Gastrocnemius medialis (tissue), 4 donors: ENCODE measurements at regions not wholly inside any gene's neighbourhood (a gene's known extent, or its start where the extent isn't known, plus 50 kb on each side); places are given as distances from the start of the nearest gene placed in this dataset.

Source experiments
- POLR2A ChIP-seq, 2 donors: fragments of 450-650 bp; IDR thresholded peaks; one replicate each; pipeline ENCODE4 v1.6.1; 2017; ENCODE audit warnings: antibody characterized with exemption in 2 of 2, mild to moderate bottlenecking in 2 of 2, moderate library complexity in 2 of 2
- TF ChIP-seq, protein P1 (sequence below), 5 experiments: fragments of 450-650 bp in 3 of 5; fragments of 200-600 bp in 2 of 5; sonication (generic) in 2 of 5; IDR thresholded peaks in 4 of 5; conservative IDR thresholded peaks in 1 of 5; 1 replicate in 4 of 5; 2 replicates in 1 of 5; pipeline ENCODE4 v1.5.1; 2016 to 2019; ENCODE audit warnings: antibody characterized with exemption in 5 of 5, mild to moderate bottlenecking in 3 of 5, moderate library complexity in 3 of 5

DNA sequence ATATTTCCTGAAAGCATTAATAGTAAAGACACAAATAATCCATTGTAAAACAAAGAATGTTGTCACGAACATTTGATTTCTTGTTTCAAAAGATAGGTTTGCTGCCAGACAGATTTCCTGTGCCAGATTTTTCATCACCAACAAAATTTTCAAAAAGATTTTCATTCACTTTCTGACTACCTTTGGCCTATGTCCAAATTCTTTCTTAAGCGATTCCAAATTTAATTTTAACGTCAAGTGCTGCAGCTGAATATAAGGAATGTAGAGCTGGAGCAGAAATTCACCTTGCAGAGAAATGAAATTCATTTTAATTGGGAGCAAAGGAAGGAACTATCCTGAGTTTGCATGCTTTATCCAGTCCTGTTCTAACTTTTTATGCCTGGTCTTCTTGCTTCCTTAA, 277.4 kb downstream of the CCER1 start:
- TF ChIP-seq, protein P1, sequence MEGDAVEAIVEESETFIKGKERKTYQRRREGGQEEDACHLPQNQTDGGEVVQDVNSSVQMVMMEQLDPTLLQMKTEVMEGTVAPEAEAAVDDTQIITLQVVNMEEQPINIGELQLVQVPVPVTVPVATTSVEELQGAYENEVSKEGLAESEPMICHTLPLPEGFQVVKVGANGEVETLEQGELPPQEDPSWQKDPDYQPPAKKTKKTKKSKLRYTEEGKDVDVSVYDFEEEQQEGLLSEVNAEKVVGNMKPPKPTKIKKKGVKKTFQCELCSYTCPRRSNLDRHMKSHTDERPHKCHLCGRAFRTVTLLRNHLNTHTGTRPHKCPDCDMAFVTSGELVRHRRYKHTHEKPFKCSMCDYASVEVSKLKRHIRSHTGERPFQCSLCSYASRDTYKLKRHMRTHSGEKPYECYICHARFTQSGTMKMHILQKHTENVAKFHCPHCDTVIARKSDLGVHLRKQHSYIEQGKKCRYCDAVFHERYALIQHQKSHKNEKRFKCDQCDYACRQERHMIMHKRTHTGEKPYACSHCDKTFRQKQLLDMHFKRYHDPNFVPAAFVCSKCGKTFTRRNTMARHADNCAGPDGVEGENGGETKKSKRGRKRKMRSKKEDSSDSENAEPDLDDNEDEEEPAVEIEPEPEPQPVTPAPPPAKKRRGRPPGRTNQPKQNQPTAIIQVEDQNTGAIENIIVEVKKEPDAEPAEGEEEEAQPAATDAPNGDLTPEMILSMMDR (IDR thresholded peaks at IDR 0.05 in 4 of 5, conservative IDR thresholded peaks at IDR 0.05 in 1 of 5) = no peak
- no peak for TF ChIP-seq POLR2A (IDR thresholded peaks at IDR 0.05)
